ENCODE measurements at regions not wholly inside any gene's neighbourhood (a gene's known extent, or its start where the extent isn't known, plus 50 kb on each side); places are given as distances from the start of the nearest gene placed in this dataset.

- TF ChIP-seq CTCF (IDR thresholded peaks at IDR 0.05) (no peak), ZFX (IDR thresholded peaks at IDR 0.05; ENCODE audit: borderline replicate concordance) (no peak)
Observed at GRCh38 chr18:73681398-73681797, 466.2 kb downstream of the FBXO15 start.

Data from 22Rv1 (cell line).